Caco-2 (cell line): ENCODE measurements at regions not wholly inside any gene's neighbourhood (a gene's known extent, or its start where the extent isn't known, plus 50 kb on each side); places are given as distances from the start of the nearest gene placed in this dataset.

Source experiments
- BruUV-seq: library from RNA; stranded (reverse); fragments of 400-500 nt; replicated peaks from 2 replicates; lab custom pipeline; 2021; lab: Mats Ljungman, UMichigan
- CTCF ChIA-PET: fragments of 300-600 bp; sonication (Branson Sonifier 250); formaldehyde crosslinking; loops from one replicate; lab custom pipeline; 2022; ENCODE audit warnings: antibody characterized with exemption; lab: Charles Lee
- POLR2A ChIA-PET: fragments of 300-600 bp; sonication (Branson Sonifier 250); formaldehyde crosslinking; loops from one replicate; lab custom pipeline; 2022; ENCODE audit warnings: antibody characterized with exemption; lab: Charles Lee
- DNase-seq, 2 experiments: peaks; one replicate each; pipeline versions ENCODE4 v3.0.0 to v3.0.0-alpha.2; 2020 to 2022
- H3K27me3 ChIP-seq: replicated peaks from 2 replicates; pipeline ENCODE4 v1.6.0; 2011; ENCODE audit warnings: low read length; ENCODE audit not compliant: control insufficient read depth, insufficient read depth
- H3K36me3 ChIP-seq: 2 replicates; pipeline ENCODE4 v1.5.1; 2011; ENCODE audit warnings: low read length; ENCODE audit not compliant: control insufficient read depth, insufficient read depth
- H3K4me1 ChIP-seq: fragments of 250-450 bp; sonication (Bioruptor Pico); 2 replicates; pipeline ENCODE4 v1.5.1; 2020; ENCODE audit warnings: mild to moderate bottlenecking
- H3K4me3 ChIP-seq: 2 replicates; pipeline ENCODE4 v1.5.1; 2011; ENCODE audit warnings: low read depth, mild to moderate bottlenecking, control low read depth, low read length
- H3K9me3 ChIP-seq: fragments of 250-450 bp; sonication (Bioruptor Pico); 2 replicates; pipeline ENCODE4 v1.5.1; 2020; ENCODE audit warnings: mild to moderate bottlenecking, moderate library complexity
- H3K27ac Mint-ChIP-seq: one replicate; pipeline ENCODE4 v1.8.0; 2022; ENCODE audit warnings: mixed read lengths; ENCODE audit not compliant: unreplicated experiment
- H3K27me3 Mint-ChIP-seq: one replicate; pipeline ENCODE4 v1.8.0; 2022; ENCODE audit warnings: mixed read lengths; ENCODE audit not compliant: insufficient read depth, unreplicated experiment
- H3K36me3 Mint-ChIP-seq: one replicate; pipeline ENCODE4 v1.8.0; 2022; ENCODE audit warnings: mild to moderate bottlenecking, mixed read lengths; ENCODE audit not compliant: insufficient read depth, unreplicated experiment
- H3K4me1 Mint-ChIP-seq: one replicate; pipeline ENCODE4 v1.8.0; 2022; ENCODE audit warnings: low read depth, mixed read lengths; ENCODE audit not compliant: unreplicated experiment
- H3K4me3 Mint-ChIP-seq: one replicate; pipeline ENCODE4 v1.8.0; 2022; ENCODE audit warnings: mild to moderate bottlenecking, moderate library complexity, mixed read lengths; ENCODE audit not compliant: unreplicated experiment
- H3K9me3 Mint-ChIP-seq: one replicate; pipeline ENCODE4 v1.8.0; 2022; ENCODE audit warnings: mixed read lengths; ENCODE audit not compliant: unreplicated experiment
- intact Hi-C: fragments of 100-400 bp; cut with micrococcal nuclease; formaldehyde crosslinking; loops from one replicate; pipeline ENCODE4 v1.10.0; 2022; ENCODE audit not compliant: unreplicated experiment
- TF ChIP-seq, protein P1 (sequence below), 2 experiments: fragments of 200-600 bp in 1 of 2; IDR thresholded peaks; 1 replicate in 1 of 2; 2 replicates in 1 of 2; pipeline versions ENCODE4 v1.5.1 to v1.8.0; 2011 to 2022; ENCODE audit warnings: antibody characterized with exemption in 1 of 2, control low read depth in 1 of 2, inconsistent platforms in 1 of 2, low read depth in 1 of 2, low read length in 1 of 2, mild to moderate bottlenecking in 1 of 2, moderate library complexity in 1 of 2; ENCODE audit not compliant: insufficient read depth in 1 of 2, severe bottlenecking in 1 of 2, unreplicated experiment in 1 of 2

DNA sequence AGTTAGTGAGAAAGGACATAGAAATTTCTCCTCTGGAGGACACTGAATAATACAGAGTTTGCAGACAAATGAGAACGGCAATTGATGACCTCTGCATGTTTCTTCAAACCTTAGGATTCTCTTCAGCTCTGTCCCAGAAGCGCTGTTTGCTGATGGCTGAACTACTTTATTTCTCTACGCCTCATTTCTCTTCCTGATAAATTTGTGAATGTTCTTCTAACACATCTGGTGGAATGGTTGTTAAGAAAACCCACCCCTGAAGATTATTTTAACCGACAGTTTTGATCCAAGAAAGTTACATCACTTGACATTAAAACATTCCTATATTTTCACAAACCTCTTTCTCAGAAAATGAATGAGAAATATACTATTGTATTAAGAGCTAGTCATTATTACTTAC, 1150.6 kb downstream of the DTWD2 start:
- DNase-seq: no peak
- H3K4me1 ChIP-seq: no peaks in the 10 kb centered on the region
- TF ChIP-seq, protein P1, sequence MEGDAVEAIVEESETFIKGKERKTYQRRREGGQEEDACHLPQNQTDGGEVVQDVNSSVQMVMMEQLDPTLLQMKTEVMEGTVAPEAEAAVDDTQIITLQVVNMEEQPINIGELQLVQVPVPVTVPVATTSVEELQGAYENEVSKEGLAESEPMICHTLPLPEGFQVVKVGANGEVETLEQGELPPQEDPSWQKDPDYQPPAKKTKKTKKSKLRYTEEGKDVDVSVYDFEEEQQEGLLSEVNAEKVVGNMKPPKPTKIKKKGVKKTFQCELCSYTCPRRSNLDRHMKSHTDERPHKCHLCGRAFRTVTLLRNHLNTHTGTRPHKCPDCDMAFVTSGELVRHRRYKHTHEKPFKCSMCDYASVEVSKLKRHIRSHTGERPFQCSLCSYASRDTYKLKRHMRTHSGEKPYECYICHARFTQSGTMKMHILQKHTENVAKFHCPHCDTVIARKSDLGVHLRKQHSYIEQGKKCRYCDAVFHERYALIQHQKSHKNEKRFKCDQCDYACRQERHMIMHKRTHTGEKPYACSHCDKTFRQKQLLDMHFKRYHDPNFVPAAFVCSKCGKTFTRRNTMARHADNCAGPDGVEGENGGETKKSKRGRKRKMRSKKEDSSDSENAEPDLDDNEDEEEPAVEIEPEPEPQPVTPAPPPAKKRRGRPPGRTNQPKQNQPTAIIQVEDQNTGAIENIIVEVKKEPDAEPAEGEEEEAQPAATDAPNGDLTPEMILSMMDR (IDR thresholded peaks at IDR 0.05; ENCODE audit: insufficient read depth in 1 of 2, low read depth in 1 of 2, low read length in 1 of 2, severe bottlenecking in 1 of 2, unreplicated experiment in 1 of 2): no peak
- ChIA-PET CTCF (no interaction called here), POLR2A (no interaction called here)
- H3K4me3 Mint-ChIP-seq: no peak overlapping the region
- intact Hi-C loops: no loop called here
- H3K9me3 ChIP-seq: no peaks in the 10 kb centered on the region
- H3K9me3 Mint-ChIP-seq: no peaks in the 10 kb centered on the region
- H3K27ac Mint-ChIP-seq: no peak overlapping the region
- no peaks in the 10 kb centered on the region for H3K36me3 Mint-ChIP-seq
- H3K4me1 Mint-ChIP-seq: no peaks in the 10 kb centered on the region
- H3K4me3 ChIP-seq: no peak overlapping the region
- peaks cover 5% of the 10 kb centered on the region for H3K27me3 Mint-ChIP-seq
- no TSS peak for BruUV-seq
- H3K36me3 ChIP-seq: no peaks in the 10 kb centered on the region
- no peaks in the 10 kb centered on the region for H3K27me3 ChIP-seq

DNA sequence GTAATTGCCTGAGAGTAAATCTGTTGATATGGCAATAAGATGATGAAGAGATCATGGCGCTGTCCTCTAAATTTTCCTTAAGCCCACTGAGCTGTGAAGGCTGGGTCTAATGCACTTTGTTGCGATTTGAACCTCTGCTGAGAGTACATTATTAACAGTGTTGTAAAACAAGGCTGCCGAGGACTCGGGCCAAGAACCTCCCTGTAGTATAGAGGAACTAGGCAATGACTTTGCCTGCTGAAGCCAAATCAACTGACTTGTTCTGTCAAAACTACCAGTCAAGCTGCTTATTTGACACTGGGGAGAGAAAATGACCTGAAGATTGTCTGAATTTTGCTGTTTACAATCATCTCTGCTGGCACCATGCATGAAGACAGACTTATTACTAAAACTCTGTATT, 1154.7 kb downstream of the DTWD2 start:
- H3K27ac Mint-ChIP-seq: no peak overlapping the region
- no peaks in the 10 kb centered on the region for H3K9me3 ChIP-seq
- CTCF ChIA-PET: no interaction called here
- peaks cover 9% of the 10 kb centered on the region for H3K9me3 Mint-ChIP-seq
- POLR2A ChIA-PET: no interaction called here
- no peak overlapping the region for H3K4me3 ChIP-seq
- no peaks in the 10 kb centered on the region for H3K4me1 Mint-ChIP-seq
- no peaks in the 10 kb centered on the region for H3K36me3 Mint-ChIP-seq
- TF ChIP-seq, protein P1 (IDR thresholded peaks at IDR 0.05; ENCODE audit: insufficient read depth in 1 of 2, low read depth in 1 of 2, low read length in 1 of 2, severe bottlenecking in 1 of 2, unreplicated experiment in 1 of 2): no peak
- no peaks in the 10 kb centered on the region for H3K27me3 ChIP-seq
- no peaks in the 10 kb centered on the region for H3K4me1 ChIP-seq
- intact Hi-C loops: no loop called here
- peaks cover 5% of the 10 kb centered on the region for H3K27me3 Mint-ChIP-seq
- no TSS peak for BruUV-seq
- H3K4me3 Mint-ChIP-seq: no peak overlapping the region
- no peak for DNase-seq
- no peaks in the 10 kb centered on the region for H3K36me3 ChIP-seq

DNA sequence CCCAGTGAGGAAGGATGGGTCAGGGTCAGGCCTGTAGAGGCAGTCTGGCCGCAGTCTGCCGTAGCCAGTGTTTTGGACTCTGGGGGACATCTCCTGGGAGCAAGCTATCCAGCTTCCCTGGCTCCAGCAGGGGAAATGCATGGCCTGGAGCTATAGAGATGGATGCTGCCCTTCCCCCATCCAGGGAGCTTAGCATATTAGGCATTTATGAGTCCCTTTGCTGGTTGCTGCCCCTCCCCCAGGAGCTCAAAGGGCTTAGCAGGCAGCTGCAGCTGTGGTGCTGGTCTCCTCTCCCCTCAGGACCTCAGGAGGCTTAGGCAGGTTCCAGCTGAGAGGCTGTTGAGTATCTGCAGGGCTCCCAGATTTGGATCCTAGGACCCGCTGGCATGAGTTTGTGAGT, 1158.7 kb downstream of the DTWD2 start:
- Histone ChIP-seq H3K4me1 (no peaks in the 10 kb centered on the region), H3K4me3 (no peak overlapping the region), H3K9me3 (no peaks in the 10 kb centered on the region), H3K27me3 (no peaks in the 10 kb centered on the region), H3K36me3 (no peaks in the 10 kb centered on the region)
- Mint-ChIP-seq H3K4me3 (no peak overlapping the region), H3K36me3 (no peaks in the 10 kb centered on the region), H3K9me3 (peaks cover 17% of the 10 kb centered on the region), H3K4me1 (no peaks in the 10 kb centered on the region), H3K27me3 (no peaks in the 10 kb centered on the region), H3K27ac (no peak overlapping the region)
- TF ChIP-seq, protein P1 (IDR thresholded peaks at IDR 0.05; ENCODE audit: insufficient read depth in 1 of 2, low read depth in 1 of 2, low read length in 1 of 2, severe bottlenecking in 1 of 2, unreplicated experiment in 1 of 2): no peak
- no TSS peak for BruUV-seq
- CTCF ChIA-PET: no interaction called here
- POLR2A ChIA-PET: no interaction called here
- intact Hi-C loops: no loop called here
- no peak for DNase-seq
